GM12892 (cell line): ENCODE measurements at regions not wholly inside any gene's neighbourhood (a gene's known extent, or its start where the extent isn't known, plus 50 kb on each side); places are given as distances from the start of the nearest gene placed in this dataset.

Experiments used
- DNase-seq: peaks from one replicate; pipeline ENCODE4 v3.0.0; 2011; ENCODE audit not compliant: insufficient read length
- FAIRE-seq: peaks from 2 replicates; lab custom pipeline; 2011; peaks lifted over from hg19 to GRCh38; lab: Jason Lieb, UNC
- POLR2A ChIP-seq: IDR thresholded peaks from 2 replicates; pipeline ENCODE4 v1.6.1; 2011; ENCODE audit warnings: low read depth, low read length, control low read depth
- POLR2AphosphoS5 ChIP-seq: IDR thresholded peaks from 2 replicates; pipeline ENCODE4 v1.6.1; 2011; ENCODE audit warnings: low read depth, low read length, control low read depth
- TAF1 ChIP-seq: IDR thresholded peaks from 2 replicates; pipeline ENCODE4 v1.6.1; 2011; ENCODE audit warnings: low read depth, mild to moderate bottlenecking, control low read depth, low read length, borderline replicate concordance

- FAIRE-seq: no peak
- DNase-seq: no peak
- TF ChIP-seq POLR2AphosphoS5 (no peak), TAF1 (no peak), POLR2A (no peak)
These were observed 336.7 kb upstream of the C16orf82 start for GRCh38 chr16:26729951-26730541.

- no peak for FAIRE-seq
- DNase-seq: no peak
- TF ChIP-seq POLR2A: no peak
- no peak for TF ChIP-seq TAF1
- no peak for TF ChIP-seq POLR2AphosphoS5
These were observed 335.0 kb upstream of the C16orf82 start for GRCh38 chr16:26731729-26732128.

- FAIRE-seq (no peak), DNase-seq (no peak)
- TF ChIP-seq POLR2A: no peak
- TF ChIP-seq POLR2AphosphoS5: no peak
- TF ChIP-seq TAF1: no peak
These were observed 333.0 kb upstream of the C16orf82 start for GRCh38 chr16:26733710-26734109.

- no peak for FAIRE-seq
- no peak for TF ChIP-seq TAF1
- TF ChIP-seq POLR2A: no peak
- no peak for TF ChIP-seq POLR2AphosphoS5
- no peak for DNase-seq
These were observed 331.2 kb upstream of the C16orf82 start for GRCh38 chr16:26735521-26735920.

GRCh38 chr16:26736084-26736483, 330.6 kb upstream of the C16orf82 start:
- no peak for FAIRE-seq
- TF ChIP-seq POLR2AphosphoS5 (no peak), TAF1 (no peak), POLR2A (no peak)
- no peak for DNase-seq

- DNase-seq: no peak
- TF ChIP-seq POLR2A: no peak
- TF ChIP-seq TAF1: no peak
- no peak for TF ChIP-seq POLR2AphosphoS5
- FAIRE-seq: no peak
These were observed 326.0 kb upstream of the C16orf82 start for GRCh38 chr16:26740771-26741170.

GRCh38 chr16:26742040-26742439, 324.7 kb upstream of the C16orf82 start:
- FAIRE-seq: no peak
- TF ChIP-seq POLR2A (no peak), TAF1 (no peak), POLR2AphosphoS5 (no peak)
- DNase-seq: no peak

- DNase-seq: no peak
- no peak for TF ChIP-seq POLR2A
- TF ChIP-seq POLR2AphosphoS5: no peak
- no peak for TF ChIP-seq TAF1
- no peak for FAIRE-seq
These were observed 322.3 kb upstream of the C16orf82 start for GRCh38 chr16:26744430-26744829.

GRCh38 chr16:26747760-26748159, 319.0 kb upstream of the C16orf82 start:
- DNase-seq: no peak
- no peak for FAIRE-seq
- TF ChIP-seq TAF1: no peak
- no peak for TF ChIP-seq POLR2A
- TF ChIP-seq POLR2AphosphoS5: no peak

- no peak for TF ChIP-seq POLR2AphosphoS5
- no peak for TF ChIP-seq TAF1
- TF ChIP-seq POLR2A: no peak
- DNase-seq (no peak), FAIRE-seq (no peak)
These were observed 317.7 kb upstream of the C16orf82 start for GRCh38 chr16:26749072-26749471.

- FAIRE-seq: no peak
- no peak for DNase-seq
- no peak for TF ChIP-seq POLR2AphosphoS5
- no peak for TF ChIP-seq POLR2A
- no peak for TF ChIP-seq TAF1
These were observed 314.6 kb upstream of the C16orf82 start for GRCh38 chr16:26752166-26752565.

- FAIRE-seq: no peak
- no peak for DNase-seq
- TF ChIP-seq POLR2A (no peak), POLR2AphosphoS5 (no peak), TAF1 (no peak)
These were observed 310.1 kb upstream of the C16orf82 start for GRCh38 chr16:26756633-26757032.
